SK-N-SH treated with all-trans-retinoic acid at 6 μM for 48 hours (cell line): ENCODE measurements at regions not wholly inside any gene's neighbourhood (a gene's known extent, or its start where the extent isn't known, plus 50 kb on each side); places are given as distances from the start of the nearest gene placed in this dataset.

Source experiments
- ATAC-seq: fragments of 200-7000 bp; cut with Tn5 transposase; 3 replicates; pipeline ENCODE4 v1.9.1; 2020; ENCODE audit warnings: mild to moderate bottlenecking, moderate library complexity
- ARNTL ChIP-seq: fragments of 450-650 bp; formaldehyde crosslinking; IDR thresholded peaks from 2 replicates; pipeline ENCODE4 v1.5.0; 2020; ENCODE audit warnings: low read depth, mild to moderate bottlenecking, moderate library complexity, borderline replicate concordance
- BACH2 ChIP-seq: fragments of 250-450 bp; sonication (Bioruptor Pico); IDR thresholded peaks from 2 replicates; pipeline ENCODE4 v1.9.0; 2021; ENCODE audit warnings: mild to moderate bottlenecking, borderline replicate concordance
- CREB5 ChIP-seq: fragments of 250-450 bp; sonication (Bioruptor Pico); IDR thresholded peaks from 2 replicates; pipeline ENCODE4 v1.5.1; 2020; ENCODE audit warnings: low read depth, mild to moderate bottlenecking, moderate library complexity
- CSDC2 ChIP-seq: fragments of 250-450 bp; sonication (Bioruptor Pico); IDR thresholded peaks from 2 replicates; pipeline ENCODE4 v1.5.0; 2020; ENCODE audit warnings: mild to moderate bottlenecking, moderate library complexity
- CSRNP3 ChIP-seq: fragments of 250-450 bp; sonication (Bioruptor Pico); IDR thresholded peaks from 2 replicates; pipeline ENCODE4 v1.5.1; 2021; ENCODE audit warnings: mild to moderate bottlenecking, moderate library complexity
- ESRRG ChIP-seq: fragments of 250-450 bp; sonication (Bioruptor Pico); IDR thresholded peaks from 2 replicates; pipeline ENCODE4 v1.6.1; 2021; ENCODE audit warnings: mild to moderate bottlenecking
- GLIS3 ChIP-seq: fragments of 250-450 bp; sonication (Bioruptor Pico); IDR thresholded peaks from 2 replicates; pipeline ENCODE4 v1.5.0; 2020; ENCODE audit warnings: mild to moderate bottlenecking, moderate library complexity
- OSR1 ChIP-seq: fragments of 250-450 bp; sonication (Bioruptor Pico); IDR thresholded peaks from 2 replicates; pipeline ENCODE4 v1.8.0; 2022; ENCODE audit warnings: moderate library complexity, mild to moderate bottlenecking, inconsistent platforms
- PATZ1 ChIP-seq: fragments of 250-450 bp; sonication (Bioruptor Pico); IDR thresholded peaks from 2 replicates; pipeline ENCODE4 v1.8.0; 2020; ENCODE audit warnings: mild to moderate bottlenecking, moderate library complexity, borderline replicate concordance
- PPARA ChIP-seq: fragments of 250-450 bp; sonication (Bioruptor Pico); IDR thresholded peaks from 2 replicates; pipeline ENCODE4 v1.5.0; 2020; ENCODE audit warnings: mild to moderate bottlenecking, borderline replicate concordance
- RARB ChIP-seq: fragments of 250-450 bp; sonication (Bioruptor Pico); IDR thresholded peaks from 2 replicates; pipeline ENCODE4 v1.8.0; 2021; ENCODE audit warnings: mild to moderate bottlenecking, moderate library complexity
- SNAI2 ChIP-seq: fragments of 250-450 bp; sonication (Bioruptor Pico); IDR thresholded peaks from 2 replicates; pipeline ENCODE4 v1.5.0; 2020; ENCODE audit warnings: mild to moderate bottlenecking, moderate library complexity
- TCF4 ChIP-seq: fragments of 250-450 bp; sonication (Bioruptor Pico); IDR thresholded peaks from 2 replicates; pipeline ENCODE4 v1.8.0; 2021; ENCODE audit warnings: mild to moderate bottlenecking, moderate library complexity, borderline replicate concordance
- TOX ChIP-seq: fragments of 250-450 bp; sonication (Bioruptor Pico); IDR thresholded peaks from 2 replicates; pipeline ENCODE4 v1.8.0; 2021; ENCODE audit warnings: mild to moderate bottlenecking, moderate library complexity, borderline replicate concordance
- TSHZ2 ChIP-seq: fragments of 250-450 bp; sonication (Bioruptor Pico); IDR thresholded peaks from 2 replicates; pipeline ENCODE4 v1.5.0; 2020; ENCODE audit warnings: mild to moderate bottlenecking, moderate library complexity
- ZC3H10 ChIP-seq: fragments of 250-450 bp; sonication (Bioruptor Pico); IDR thresholded peaks from 2 replicates; pipeline ENCODE4 v1.5.1; 2021; ENCODE audit warnings: mild to moderate bottlenecking, moderate library complexity
- ZFP3 ChIP-seq: fragments of 250-450 bp; sonication (Bioruptor Pico); IDR thresholded peaks from 2 replicates; pipeline ENCODE4 v1.5.0; 2020; ENCODE audit warnings: mild to moderate bottlenecking, moderate library complexity
- ZFP30 ChIP-seq: fragments of 450-650 bp; formaldehyde crosslinking; IDR thresholded peaks from 2 replicates; pipeline ENCODE4 v1.5.0; 2022; ENCODE audit warnings: mild to moderate bottlenecking, moderate library complexity
- ZNF565 ChIP-seq: fragments of 450-650 bp; formaldehyde crosslinking; conservative IDR thresholded peaks from 2 replicates; pipeline ENCODE4 v1.5.0; 2020; ENCODE audit warnings: low read depth, mild to moderate bottlenecking, moderate library complexity
- ZNF70 ChIP-seq: fragments of 450-650 bp; formaldehyde crosslinking; IDR thresholded peaks from 2 replicates; pipeline ENCODE4 v1.5.0; 2020; ENCODE audit warnings: mild to moderate bottlenecking, moderate library complexity
- ZNF8 ChIP-seq: fragments of 450-650 bp; formaldehyde crosslinking; IDR thresholded peaks from 2 replicates; pipeline ENCODE4 v1.5.0; 2020; ENCODE audit warnings: mild to moderate bottlenecking, moderate library complexity
- TF ChIP-seq, protein P1 (sequence below): fragments of 250-450 bp; sonication (Bioruptor Pico); IDR thresholded peaks from 2 replicates; pipeline ENCODE4 v1.8.0; 2021; ENCODE audit warnings: low read depth, mild to moderate bottlenecking, moderate library complexity, borderline replicate concordance

DNA sequence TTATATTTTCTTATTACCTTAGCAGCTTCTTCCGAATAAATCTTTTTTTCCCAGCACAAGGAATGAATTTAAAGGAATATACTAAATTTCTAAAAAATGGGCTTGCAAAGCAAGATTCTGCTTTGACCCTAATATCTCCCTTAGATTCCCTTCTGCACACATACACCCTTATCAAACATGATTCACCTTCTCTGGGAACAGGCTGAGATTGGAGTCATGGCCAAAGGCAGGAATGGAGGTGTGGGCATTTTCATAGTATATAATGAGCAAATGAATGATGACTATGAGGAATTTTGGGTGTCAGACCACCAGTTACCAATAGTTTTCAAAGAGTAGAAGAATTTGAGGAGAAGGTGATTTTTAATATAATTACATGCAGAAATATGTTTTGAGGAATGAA is 231.3 kb upstream of the CDH11 start:
- TF ChIP-seq ZFP3 (CRISPR knock-in tag) (no peak), ZNF70 (no peak), PATZ1 (no peak), CREB5 (CRISPR knock-in tag) (no peak), ZFP30 (CRISPR knock-in tag) (no peak), TSHZ2 (CRISPR knock-in tag) (no peak), ZC3H10 (CRISPR knock-in tag) (no peak), ZNF8 (CRISPR knock-in tag) (no peak), ARNTL (CRISPR knock-in tag) (no peak), GLIS3 (CRISPR knock-in tag) (no peak), TOX (CRISPR knock-in tag) (no peak), ESRRG (no peak), CSRNP3 (CRISPR knock-in tag) (no peak)
- TF ChIP-seq, protein P1, sequence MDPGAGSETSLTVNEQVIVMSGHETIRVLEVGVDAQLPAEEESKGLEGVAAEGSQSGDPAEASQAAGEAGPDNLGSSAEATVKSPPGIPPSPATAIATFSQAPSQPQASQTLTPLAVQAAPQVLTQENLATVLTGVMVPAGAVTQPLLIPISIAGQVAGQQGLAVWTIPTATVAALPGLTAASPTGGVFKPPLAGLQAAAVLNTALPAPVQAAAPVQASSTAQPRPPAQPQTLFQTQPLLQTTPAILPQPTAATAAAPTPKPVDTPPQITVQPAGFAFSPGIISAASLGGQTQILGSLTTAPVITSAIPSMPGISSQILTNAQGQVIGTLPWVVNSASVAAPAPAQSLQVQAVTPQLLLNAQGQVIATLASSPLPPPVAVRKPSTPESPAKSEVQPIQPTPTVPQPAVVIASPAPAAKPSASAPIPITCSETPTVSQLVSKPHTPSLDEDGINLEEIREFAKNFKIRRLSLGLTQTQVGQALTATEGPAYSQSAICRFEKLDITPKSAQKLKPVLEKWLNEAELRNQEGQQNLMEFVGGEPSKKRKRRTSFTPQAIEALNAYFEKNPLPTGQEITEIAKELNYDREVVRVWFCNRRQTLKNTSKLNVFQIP (CRISPR knock-in tag) = no peak
- ATAC-seq = no peak

DNA sequence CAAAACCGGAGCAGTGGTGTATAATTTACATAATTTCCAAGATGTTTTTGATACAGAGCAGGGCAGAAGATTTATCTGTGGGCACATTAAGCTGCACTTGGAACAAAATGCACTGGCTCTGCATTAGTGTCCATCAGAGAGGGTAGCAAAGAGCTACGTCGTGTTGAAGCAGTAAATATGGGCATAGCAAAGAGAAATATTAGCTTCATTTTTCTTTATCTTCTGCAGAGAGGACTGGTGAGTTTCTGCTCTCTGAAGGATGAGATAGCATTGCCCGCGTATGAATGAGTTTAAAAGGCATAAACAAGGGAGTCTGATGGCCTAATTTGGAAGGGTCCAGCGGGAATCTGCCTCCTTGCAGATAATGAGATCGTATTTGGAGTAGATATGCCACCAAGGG is 227.8 kb upstream of the CDH11 start:
- TF ChIP-seq TCF4 (CRISPR knock-in tag) (no peak), ARNTL (CRISPR knock-in tag) (no peak), RARB (CRISPR knock-in tag) (no peak), CSDC2 (no peak), PATZ1 (no peak), SNAI2 (CRISPR knock-in tag) (no peak), BACH2 (no peak), OSR1 (CRISPR knock-in tag) (no peak), CSRNP3 (CRISPR knock-in tag) (no peak), GLIS3 (CRISPR knock-in tag) (no peak), ZNF565 (CRISPR knock-in tag) (no peak), ZNF8 (CRISPR knock-in tag) (no peak), TSHZ2 (CRISPR knock-in tag) (no peak), ESRRG (no peak), PPARA (CRISPR knock-in tag) (no peak), ZFP3 (CRISPR knock-in tag) (no peak), ZNF70 (no peak), ZFP30 (CRISPR knock-in tag) (no peak)
- TF ChIP-seq, protein P1 (CRISPR knock-in tag) = no peak
- ATAC-seq = no peak
